ENCODE measurements at regions not wholly inside any gene's neighbourhood (a gene's known extent, or its start where the extent isn't known, plus 50 kb on each side); places are given as distances from the start of the nearest gene placed in this dataset.

- CTCF ChIA-PET = no interaction called here
- POLR2A ChIA-PET = no interaction called here
- DNase-seq (ENCODE audit: extremely low spot score) = no peak
- no peak for TF ChIP-seq CTCF (IDR thresholded peaks at IDR 0.05; ENCODE audit: control extremely low read depth, extremely low read depth, low read depth, missing control alignments)
Observed at GRCh38 chr21:27082431-27083010, 115.6 kb upstream of the ADAMTS5 start.

- CTCF ChIA-PET = no interaction called here
- POLR2A ChIA-PET = no interaction called here
- DNase-seq (ENCODE audit: extremely low spot score) = no peak
- TF ChIP-seq CTCF (IDR thresholded peaks at IDR 0.05; ENCODE audit: control extremely low read depth, extremely low read depth, low read depth, missing control alignments) = no peak
Observed at GRCh38 chr21:27079636-27080240, 112.8 kb upstream of the ADAMTS5 start.

GRCh38 chr21:27078915-27079314 lies 112.0 kb upstream of the ADAMTS5 start:
- DNase-seq (ENCODE audit: extremely low spot score) = no peak
- POLR2A ChIA-PET = no interaction called here
- no peak for TF ChIP-seq CTCF (IDR thresholded peaks at IDR 0.05; ENCODE audit: control extremely low read depth, extremely low read depth, low read depth, missing control alignments)
- CTCF ChIA-PET = no interaction called here

GRCh38 chr21:27077501-27077900 lies 110.6 kb upstream of the ADAMTS5 start:
- no peak for DNase-seq (ENCODE audit: extremely low spot score)
- POLR2A ChIA-PET = no interaction called here
- TF ChIP-seq CTCF (IDR thresholded peaks at IDR 0.05; ENCODE audit: control extremely low read depth, extremely low read depth, low read depth, missing control alignments) = no peak
- CTCF ChIA-PET = interaction anchor here (1.2 kb wide), 2 partner anchors 8 to 14 kb away, joined by 3 to 4 read pairs; no protein-coding TSS in a partner anchor

GRCh38 chr21:27076025-27076424 lies 109.1 kb upstream of the ADAMTS5 start:
- DNase-seq (ENCODE audit: extremely low spot score) = no peak
- TF ChIP-seq CTCF (IDR thresholded peaks at IDR 0.05; ENCODE audit: control extremely low read depth, extremely low read depth, low read depth, missing control alignments) = no peak
- ChIA-PET CTCF (interaction anchor here (1.2 kb wide), 1 partner anchor 9 kb away, joined by 3 read pairs; no protein-coding TSS in a partner anchor), POLR2A (no interaction called here)

GRCh38 chr21:27070861-27071670 lies 104.2 kb upstream of the ADAMTS5 start:
- CTCF ChIA-PET = no interaction called here
- TF ChIP-seq CTCF (IDR thresholded peaks at IDR 0.05; ENCODE audit: control extremely low read depth, extremely low read depth, low read depth, missing control alignments) = no peak

More at GRCh38 chr21:27070861-27071670, 104.2 kb upstream of the ADAMTS5 start:
- POLR2A ChIA-PET = no interaction called here
- DNase-seq (ENCODE audit: extremely low spot score) = no peak
